GM10248 (cell line): ENCODE measurements at regions not wholly inside any gene's neighbourhood (a gene's known extent, or its start where the extent isn't known, plus 50 kb on each side); places are given as distances from the start of the nearest gene placed in this dataset.

Experiments used
- CTCF ChIA-PET: fragments of 300-600 bp; sonication (Branson Sonifier 250); formaldehyde crosslinking; extraction: SDS; loops from one replicate; lab custom pipeline; 2021; ENCODE audit warnings: antibody characterized with exemption; lab: Yijun Ruan, JAX
- POLR2A ChIA-PET: fragments of 350-650 bp; sonication (Branson Sonifier 250); formaldehyde crosslinking; extraction: SDS; loops from one replicate; lab custom pipeline; 2020; ENCODE audit warnings: antibody characterized with exemption; lab: Yijun Ruan, JAX
- DNase-seq: peaks from one replicate; pipeline ENCODE4 v3.0.0; 2012; ENCODE audit errors: extremely low spot score
- TF ChIP-seq, protein P1 (sequence below): IDR thresholded peaks from 2 replicates; pipeline ENCODE4 v1.5.1; 2012; ENCODE audit warnings: mild to moderate bottlenecking, low read depth; ENCODE audit errors: extremely low read depth, missing control alignments, control extremely low read depth

- TF ChIP-seq, protein P1, sequence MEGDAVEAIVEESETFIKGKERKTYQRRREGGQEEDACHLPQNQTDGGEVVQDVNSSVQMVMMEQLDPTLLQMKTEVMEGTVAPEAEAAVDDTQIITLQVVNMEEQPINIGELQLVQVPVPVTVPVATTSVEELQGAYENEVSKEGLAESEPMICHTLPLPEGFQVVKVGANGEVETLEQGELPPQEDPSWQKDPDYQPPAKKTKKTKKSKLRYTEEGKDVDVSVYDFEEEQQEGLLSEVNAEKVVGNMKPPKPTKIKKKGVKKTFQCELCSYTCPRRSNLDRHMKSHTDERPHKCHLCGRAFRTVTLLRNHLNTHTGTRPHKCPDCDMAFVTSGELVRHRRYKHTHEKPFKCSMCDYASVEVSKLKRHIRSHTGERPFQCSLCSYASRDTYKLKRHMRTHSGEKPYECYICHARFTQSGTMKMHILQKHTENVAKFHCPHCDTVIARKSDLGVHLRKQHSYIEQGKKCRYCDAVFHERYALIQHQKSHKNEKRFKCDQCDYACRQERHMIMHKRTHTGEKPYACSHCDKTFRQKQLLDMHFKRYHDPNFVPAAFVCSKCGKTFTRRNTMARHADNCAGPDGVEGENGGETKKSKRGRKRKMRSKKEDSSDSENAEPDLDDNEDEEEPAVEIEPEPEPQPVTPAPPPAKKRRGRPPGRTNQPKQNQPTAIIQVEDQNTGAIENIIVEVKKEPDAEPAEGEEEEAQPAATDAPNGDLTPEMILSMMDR, result no peak
- ChIA-PET CTCF (no interaction called here), POLR2A (no interaction called here)
- DNase-seq, result no peak
Measured at GRCh38 chr15:37599156-37599555, 335.3 kb upstream of the TMCO5A start.

DNA sequence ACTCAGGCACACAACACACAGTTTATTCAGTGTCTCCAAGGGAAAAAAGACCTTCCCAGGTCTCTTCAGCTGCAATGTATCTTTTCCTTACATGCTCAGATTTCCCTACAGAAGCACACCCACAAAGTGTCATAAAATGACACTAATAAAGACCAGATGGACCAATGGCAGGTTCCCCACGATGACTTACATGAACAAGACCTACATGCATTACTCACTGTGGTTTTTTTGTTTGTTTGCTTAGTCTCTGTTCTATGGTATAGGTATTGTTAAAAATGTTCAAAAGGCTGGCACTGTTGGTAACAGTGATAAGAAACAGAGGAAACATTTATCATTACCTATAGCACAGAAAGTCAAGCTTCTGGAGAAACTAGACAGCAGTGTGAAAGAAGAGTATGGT lies 318.2 kb upstream of the TMCO5A start:
- CTCF ChIA-PET, result no interaction called here
- DNase-seq, result no peak
- POLR2A ChIA-PET, result no interaction called here
- TF ChIP-seq, protein P1, result no peak

DNA sequence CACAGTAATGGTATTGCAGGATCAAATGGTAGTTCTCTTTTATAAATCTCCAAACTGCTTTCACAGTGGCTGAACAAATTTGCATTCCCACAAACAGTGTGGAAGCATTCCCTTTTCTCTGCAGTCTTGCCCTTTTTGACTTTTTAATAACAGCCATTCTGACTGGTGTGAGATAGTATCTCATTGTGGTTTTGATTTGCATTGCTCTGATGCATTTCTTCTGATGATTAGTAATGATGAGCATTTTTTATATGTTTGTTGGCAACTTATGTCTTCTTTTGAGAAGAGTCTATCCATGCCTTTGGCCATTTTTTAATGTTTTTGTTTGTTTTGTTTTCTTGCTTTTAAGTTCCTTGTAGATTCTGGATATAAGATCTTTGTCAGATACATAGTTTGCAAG lies 316.1 kb upstream of the TMCO5A start:
- TF ChIP-seq, protein P1, result no peak
- ChIA-PET CTCF (interaction anchor here (2.1 kb wide), 1 partner anchor 9 kb away, joined by 5 read pairs; no protein-coding TSS in a partner anchor), POLR2A (no interaction called here)
- no peak for DNase-seq

- TF ChIP-seq, protein P1, result no peak
- ChIA-PET POLR2A (no interaction called here), CTCF (interaction anchor here (2.1 kb wide), 1 partner anchor 8 kb away, joined by 5 read pairs; no protein-coding TSS in a partner anchor)
- no peak for DNase-seq
Measured at GRCh38 chr15:37619358-37620042, 314.9 kb upstream of the TMCO5A start.

- ChIA-PET CTCF (interaction anchor here (1.7 kb wide), 1 partner anchor 15 kb away, joined by 4 read pairs; no protein-coding TSS in a partner anchor), POLR2A (no interaction called here)
- no peak for DNase-seq
- TF ChIP-seq, protein P1, result no peak
Measured at GRCh38 chr15:37625576-37625975, 308.9 kb upstream of the TMCO5A start.

GRCh38 chr15:37628507-37628906 lies 305.9 kb upstream of the TMCO5A start:
- CTCF ChIA-PET, result interaction anchor here (1.1 to 2.0 kb wide), 3 partner anchors 9 to 32 kb away, joined by 3 to 6 read pairs (median 5); no protein-coding TSS in a partner anchor
- no peak for DNase-seq

More at GRCh38 chr15:37628507-37628906, 305.9 kb upstream of the TMCO5A start:
- TF ChIP-seq, protein P1, result no peak
- POLR2A ChIA-PET, result no interaction called here
